ENCODE measurements at regions not wholly inside any gene's neighbourhood (a gene's known extent, or its start where the extent isn't known, plus 50 kb on each side); places are given as distances from the start of the nearest gene placed in this dataset.

DNA sequence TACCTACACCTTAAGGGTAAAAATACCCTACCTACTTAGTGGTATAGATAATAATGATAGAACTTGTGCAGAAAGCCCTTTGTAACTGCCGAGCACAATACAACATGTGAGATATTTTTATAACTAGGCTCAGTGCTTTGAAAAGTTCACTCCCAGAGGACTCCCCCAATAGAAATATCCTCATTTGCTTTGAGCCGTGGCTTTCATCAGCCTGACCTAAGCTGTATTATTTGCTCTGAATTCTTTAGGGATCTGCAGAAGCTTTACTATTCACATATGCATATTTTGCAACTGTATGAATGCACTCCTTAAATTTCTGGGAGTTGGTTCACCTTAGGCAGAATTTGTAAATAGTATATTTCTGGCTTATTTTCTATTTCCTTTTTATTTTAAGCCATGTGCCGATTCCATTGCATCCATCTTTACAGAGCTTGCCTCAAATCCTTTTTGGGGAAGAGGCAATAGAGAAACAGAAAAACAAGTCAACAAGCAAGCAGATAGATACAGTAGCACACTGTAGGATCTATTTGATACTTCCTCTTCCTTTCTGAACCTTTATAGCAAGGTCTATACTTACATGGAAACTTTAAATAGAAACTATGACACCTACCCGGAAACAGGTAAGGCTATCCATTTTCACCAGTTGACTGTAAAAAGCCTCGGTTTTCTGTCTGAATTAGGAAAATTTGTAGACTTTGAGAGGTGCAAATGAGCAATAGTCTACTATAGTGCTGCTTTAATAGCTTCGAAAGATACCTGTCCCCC is 242.5 kb upstream of the VCX3A start:
- Histone ChIP-seq H3K4me3 (no peak overlapping the region), H3K9me3 (no peaks in the 10 kb centered on the region), H3K27ac (no peak overlapping the region), H3K4me1 (no peaks in the 10 kb centered on the region), H3K27me3 (replicated peaks in 1 of 7) (no peaks in the 10 kb centered on the region), H3K36me3 (no peaks in the 10 kb centered on the region)
- TF ChIP-seq POLR2AphosphoS5 (IDR thresholded peaks at IDR 0.05) (no peak), POLR2A (IDR thresholded peaks at IDR 0.05) (no peak)
- TF ChIP-seq, protein P1, sequence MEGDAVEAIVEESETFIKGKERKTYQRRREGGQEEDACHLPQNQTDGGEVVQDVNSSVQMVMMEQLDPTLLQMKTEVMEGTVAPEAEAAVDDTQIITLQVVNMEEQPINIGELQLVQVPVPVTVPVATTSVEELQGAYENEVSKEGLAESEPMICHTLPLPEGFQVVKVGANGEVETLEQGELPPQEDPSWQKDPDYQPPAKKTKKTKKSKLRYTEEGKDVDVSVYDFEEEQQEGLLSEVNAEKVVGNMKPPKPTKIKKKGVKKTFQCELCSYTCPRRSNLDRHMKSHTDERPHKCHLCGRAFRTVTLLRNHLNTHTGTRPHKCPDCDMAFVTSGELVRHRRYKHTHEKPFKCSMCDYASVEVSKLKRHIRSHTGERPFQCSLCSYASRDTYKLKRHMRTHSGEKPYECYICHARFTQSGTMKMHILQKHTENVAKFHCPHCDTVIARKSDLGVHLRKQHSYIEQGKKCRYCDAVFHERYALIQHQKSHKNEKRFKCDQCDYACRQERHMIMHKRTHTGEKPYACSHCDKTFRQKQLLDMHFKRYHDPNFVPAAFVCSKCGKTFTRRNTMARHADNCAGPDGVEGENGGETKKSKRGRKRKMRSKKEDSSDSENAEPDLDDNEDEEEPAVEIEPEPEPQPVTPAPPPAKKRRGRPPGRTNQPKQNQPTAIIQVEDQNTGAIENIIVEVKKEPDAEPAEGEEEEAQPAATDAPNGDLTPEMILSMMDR (IDR thresholded peaks at IDR 0.05 in 8 of 11, conservative IDR thresholded peaks at IDR 0.05 in 3 of 11) = no peak
- intact Hi-C loops (cut with DNase I; ENCODE audit: low total_unique reads) = no loop called here
- no peak for DNase-seq
- WGBS, 5 donors = 73 to 85% (median 79%) methylated on average over 6 of the region's 6 CpGs

DNA sequence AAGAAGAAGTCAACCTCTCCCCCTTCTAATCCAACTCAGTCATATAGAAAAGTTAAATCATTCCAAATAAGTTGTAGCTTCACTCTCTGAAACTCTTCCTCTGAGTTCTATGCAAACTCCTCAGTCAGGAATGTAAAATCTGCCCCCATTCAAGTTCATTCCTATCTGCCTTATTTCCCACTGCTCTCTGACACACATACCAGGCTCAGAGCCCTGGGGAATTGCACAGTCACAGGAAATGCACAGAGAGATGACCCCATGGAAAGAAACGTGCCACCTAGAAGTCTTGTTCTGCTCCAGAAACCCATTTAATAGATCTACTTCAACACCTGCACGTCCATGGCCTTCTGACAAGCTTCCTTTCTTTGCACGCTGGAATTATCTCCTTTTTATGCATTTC is 236.0 kb upstream of the VCX3A start:
- no peak overlapping the region for H3K27ac ChIP-seq
- peaks cover 0 to 8% (median 0%) of the 10 kb centered on the region in 8 donors for H3K9me3 ChIP-seq
- 64 to 84% (median 68%) methylated on average over 3 of the region's 3 CpGs for WGBS, 5 donors
- no peak overlapping the region for H3K4me3 ChIP-seq
- H3K4me1 ChIP-seq = no peaks in the 10 kb centered on the region
- TF ChIP-seq POLR2AphosphoS5 (IDR thresholded peaks at IDR 0.05) = no peak
- intact Hi-C loops (cut with DNase I; ENCODE audit: low total_unique reads) = no loop called here
- no peaks in the 10 kb centered on the region for H3K36me3 ChIP-seq
- no peak for DNase-seq
- H3K27me3 ChIP-seq (replicated peaks in 1 of 7) = no peaks in the 10 kb centered on the region

DNA sequence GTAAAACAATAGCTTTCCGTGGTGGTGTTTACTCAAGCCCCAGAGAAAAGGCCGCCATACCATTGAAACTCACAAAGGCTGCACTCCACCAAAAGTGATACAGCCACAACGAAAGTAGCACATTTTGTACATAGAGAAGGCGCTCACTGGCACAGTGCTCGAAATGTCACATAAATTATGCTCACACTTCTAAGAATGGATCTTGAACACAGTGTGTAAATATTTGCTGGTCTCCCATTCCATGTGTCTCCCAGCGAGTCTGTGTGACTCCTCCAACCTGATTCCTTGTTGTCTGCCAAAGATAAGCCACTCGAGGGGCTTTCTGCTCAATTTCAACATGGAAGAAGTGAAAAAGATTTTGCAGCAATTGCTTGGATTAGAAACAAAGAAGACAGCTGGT is 234.0 kb upstream of the VCX3A start:
- no peaks in the 10 kb centered on the region for H3K27me3 ChIP-seq (replicated peaks in 1 of 7)
- no peaks in the 10 kb centered on the region for H3K4me1 ChIP-seq
- WGBS, 5 donors = 75 to 81% (median 78%) methylated on average over 7 of the region's 7 CpGs
- intact Hi-C loops (cut with DNase I; ENCODE audit: low total_unique reads) = no loop called here
- no peak overlapping the region for H3K4me3 ChIP-seq
- TF ChIP-seq POLR2AphosphoS5 (IDR thresholded peaks at IDR 0.05) (no peak), POLR2A (IDR thresholded peaks at IDR 0.05) (no peak)
- TF ChIP-seq, protein P1 (IDR thresholded peaks at IDR 0.05 in 8 of 11, conservative IDR thresholded peaks at IDR 0.05 in 3 of 11) = no peak
- peaks cover 0 to 15% (median 2%) of the 10 kb centered on the region in 8 donors for H3K9me3 ChIP-seq
- H3K36me3 ChIP-seq = no peaks in the 10 kb centered on the region
- DNase-seq = no peak
- H3K27ac ChIP-seq = no peak overlapping the region

DNA sequence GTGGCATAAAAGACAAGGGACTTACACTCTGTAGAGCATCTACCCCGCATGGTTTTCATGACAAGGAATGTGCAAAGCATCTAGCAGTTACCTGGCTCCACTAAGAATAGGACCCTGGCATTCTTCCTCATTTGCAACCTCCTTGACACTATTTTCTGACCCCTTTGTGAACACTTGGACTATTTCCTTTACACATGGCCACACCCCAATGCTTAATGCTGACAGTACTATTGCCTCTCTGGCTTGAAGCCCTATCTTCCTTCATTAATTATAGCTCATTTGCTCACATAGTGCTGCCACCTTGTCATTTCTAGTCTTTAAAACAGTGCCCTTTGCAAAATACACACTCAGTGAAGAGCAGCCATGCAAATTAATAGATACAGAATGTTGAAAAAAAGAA is 226.3 kb upstream of the VCX3A start:
- DNase-seq = no peak
- Histone ChIP-seq H3K4me1 (no peaks in the 10 kb centered on the region), H3K36me3 (no peaks in the 10 kb centered on the region), H3K27ac (no peak overlapping the region), H3K9me3 (peaks cover 0 to 14% (median 2%) of the 10 kb centered on the region in 8 donors), H3K4me3 (no peak overlapping the region), H3K27me3 (replicated peaks in 1 of 7) (no peaks in the 10 kb centered on the region)
- no peak for TF ChIP-seq POLR2A (IDR thresholded peaks at IDR 0.05)
- no peak for TF ChIP-seq POLR2AphosphoS5 (IDR thresholded peaks at IDR 0.05)
- TF ChIP-seq, protein P1 (IDR thresholded peaks at IDR 0.05 in 8 of 11, conservative IDR thresholded peaks at IDR 0.05 in 3 of 11) = no peak
- intact Hi-C loops (cut with DNase I; ENCODE audit: low total_unique reads) = no loop called here
- 82 to 100% (median 90%) methylated on average over 1 of the region's 1 CpG for WGBS, 5 donors
